ENCODE measurements at regions not wholly inside any gene's neighbourhood (a gene's known extent, or its start where the extent isn't known, plus 50 kb on each side); places are given as distances from the start of the nearest gene placed in this dataset.

DNA sequence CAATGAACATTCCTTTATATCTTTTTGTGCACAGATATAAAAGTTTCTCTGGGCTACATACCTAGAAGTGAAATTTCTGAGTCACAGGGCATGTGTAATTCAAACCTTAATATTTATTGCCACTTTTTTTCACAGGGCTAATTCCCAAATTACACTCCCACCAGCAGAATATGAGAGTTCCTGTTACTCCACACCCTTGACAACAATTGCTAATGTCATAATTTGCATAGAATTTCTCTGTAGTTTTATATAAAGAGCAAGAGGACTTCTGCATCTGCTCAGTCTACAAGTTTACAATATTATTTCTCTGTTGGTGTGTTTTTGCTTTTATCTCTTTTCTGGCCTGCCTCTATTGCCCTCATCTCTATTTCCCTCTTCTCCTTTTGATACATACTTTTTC, 518.5 kb downstream of the ZNF608 start:
- intact Hi-C loops (cut with DNase I; ENCODE audit: low total_unique reads), result no loop called here
- no peak for DNase-seq (ENCODE audit: low spot score in 2 of 2)
- TF ChIP-seq POLR2A (IDR thresholded peaks at IDR 0.05), result no peak
- TF ChIP-seq, protein P1, sequence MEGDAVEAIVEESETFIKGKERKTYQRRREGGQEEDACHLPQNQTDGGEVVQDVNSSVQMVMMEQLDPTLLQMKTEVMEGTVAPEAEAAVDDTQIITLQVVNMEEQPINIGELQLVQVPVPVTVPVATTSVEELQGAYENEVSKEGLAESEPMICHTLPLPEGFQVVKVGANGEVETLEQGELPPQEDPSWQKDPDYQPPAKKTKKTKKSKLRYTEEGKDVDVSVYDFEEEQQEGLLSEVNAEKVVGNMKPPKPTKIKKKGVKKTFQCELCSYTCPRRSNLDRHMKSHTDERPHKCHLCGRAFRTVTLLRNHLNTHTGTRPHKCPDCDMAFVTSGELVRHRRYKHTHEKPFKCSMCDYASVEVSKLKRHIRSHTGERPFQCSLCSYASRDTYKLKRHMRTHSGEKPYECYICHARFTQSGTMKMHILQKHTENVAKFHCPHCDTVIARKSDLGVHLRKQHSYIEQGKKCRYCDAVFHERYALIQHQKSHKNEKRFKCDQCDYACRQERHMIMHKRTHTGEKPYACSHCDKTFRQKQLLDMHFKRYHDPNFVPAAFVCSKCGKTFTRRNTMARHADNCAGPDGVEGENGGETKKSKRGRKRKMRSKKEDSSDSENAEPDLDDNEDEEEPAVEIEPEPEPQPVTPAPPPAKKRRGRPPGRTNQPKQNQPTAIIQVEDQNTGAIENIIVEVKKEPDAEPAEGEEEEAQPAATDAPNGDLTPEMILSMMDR (IDR thresholded peaks at IDR 0.05), result no peak
- no peak overlapping the region for H3K4me3 ChIP-seq (ENCODE audit: low read depth, poor library complexity, severe bottlenecking)

DNA sequence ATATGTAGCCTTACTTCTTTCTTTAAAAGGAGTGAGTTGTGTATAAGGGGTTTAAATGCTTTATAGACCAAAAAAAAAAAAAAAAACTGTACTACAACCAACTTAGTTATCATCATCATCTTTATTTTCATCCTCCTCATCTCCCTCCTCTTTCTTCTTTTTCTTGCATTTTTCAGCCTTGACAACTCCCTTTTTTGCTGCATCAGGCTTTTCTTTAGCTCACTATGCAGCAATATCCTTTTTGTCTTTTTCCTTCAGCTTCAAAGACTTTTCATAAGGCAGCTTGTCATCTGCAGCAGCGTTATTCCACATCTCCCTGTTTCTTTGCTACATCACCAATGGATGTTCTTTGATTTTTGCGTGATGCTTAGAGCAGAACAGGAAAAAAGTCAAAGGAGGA, 526.0 kb downstream of the ZNF608 start:
- TF ChIP-seq POLR2A (IDR thresholded peaks at IDR 0.05), result no peak
- TF ChIP-seq, protein P1 (IDR thresholded peaks at IDR 0.05), result no peak
- intact Hi-C loops (cut with DNase I; ENCODE audit: low total_unique reads), result no loop called here
- H3K4me3 ChIP-seq (ENCODE audit: low read depth, poor library complexity, severe bottlenecking), result no peak overlapping the region
- DNase-seq (ENCODE audit: low spot score in 2 of 2), result no peak
- WGBS, 2 donors, result 63 to 68% methylated on average over 2 of the region's 2 CpGs

DNA sequence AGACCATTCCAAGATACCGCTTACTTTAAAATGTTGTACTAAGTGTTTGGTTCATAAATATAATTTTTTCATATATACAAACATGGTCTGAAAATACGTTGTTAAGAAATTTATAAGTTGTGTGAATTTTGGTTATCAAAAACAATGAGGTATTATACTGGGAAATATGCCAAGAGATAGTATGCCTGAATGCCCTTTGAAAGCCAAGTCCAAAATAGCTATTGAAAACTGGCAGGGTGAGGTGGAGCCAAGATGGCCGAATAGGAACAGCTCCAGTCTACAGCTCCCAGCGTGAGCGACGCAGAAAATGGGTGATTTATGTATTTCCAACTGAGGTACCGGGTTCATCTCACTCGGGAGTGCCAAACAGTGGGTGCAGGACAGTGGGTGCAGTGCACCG, 533.5 kb downstream of the ZNF608 start:
- DNase-seq (ENCODE audit: low spot score in 2 of 2), result no peak
- no peak overlapping the region for H3K4me3 ChIP-seq (ENCODE audit: low read depth, poor library complexity, severe bottlenecking)
- TF ChIP-seq, protein P1 (IDR thresholded peaks at IDR 0.05), result no peak
- TF ChIP-seq POLR2A (IDR thresholded peaks at IDR 0.05), result no peak
- 70 to 86% methylated on average over 9 of the region's 9 CpGs for WGBS, 2 donors
- intact Hi-C loops (cut with DNase I; ENCODE audit: low total_unique reads), result no loop called here

DNA sequence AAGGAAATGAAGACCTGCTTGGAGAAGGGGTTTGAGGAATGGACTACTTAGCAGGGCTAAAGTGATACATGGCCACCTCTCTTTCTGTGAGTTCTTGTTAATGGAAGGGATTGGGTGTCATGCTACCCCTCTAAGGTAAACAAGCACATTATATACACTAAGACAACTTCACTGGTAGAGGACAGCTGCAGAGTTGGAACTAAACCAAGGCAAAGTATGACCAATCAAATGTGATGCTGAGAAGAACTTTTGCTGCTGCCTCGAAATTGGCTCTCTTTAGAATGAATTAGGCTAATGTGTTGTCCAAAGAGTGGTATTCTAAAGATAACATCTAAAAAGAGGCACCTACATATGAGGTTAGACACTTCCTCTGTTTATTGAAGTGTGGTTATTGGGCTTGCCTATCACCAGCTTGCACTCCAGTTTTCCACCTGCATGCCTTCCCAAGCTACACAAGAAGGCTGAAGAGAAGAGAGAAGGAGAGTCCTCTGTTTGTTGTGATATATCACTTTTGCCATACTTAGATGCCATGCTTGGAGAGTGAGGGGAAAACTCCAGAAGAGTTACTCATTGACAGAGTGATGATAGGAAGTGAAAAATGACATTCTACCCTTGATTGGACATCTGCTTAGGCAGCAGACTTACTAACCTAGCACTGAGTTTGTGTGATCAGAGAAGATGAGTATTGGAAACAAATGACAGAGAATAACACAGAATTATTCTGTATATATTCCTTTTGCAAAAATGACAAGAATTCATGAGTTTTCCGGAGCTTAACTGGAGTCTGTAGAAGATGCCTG, 536.1 kb downstream of the ZNF608 start:
- H3K4me3 ChIP-seq (ENCODE audit: low read depth, poor library complexity, severe bottlenecking), result no peak overlapping the region
- whole genome bisulfite sequencing, 2 donors, result 92 to 93% methylated on average over 2 of the region's 2 CpGs
- intact Hi-C loops (cut with DNase I; ENCODE audit: low total_unique reads), result no loop called here
- no peak for TF ChIP-seq POLR2A (IDR thresholded peaks at IDR 0.05)
- TF ChIP-seq, protein P1 (IDR thresholded peaks at IDR 0.05), result no peak
- no peak for DNase-seq (ENCODE audit: low spot score in 2 of 2)

DNA sequence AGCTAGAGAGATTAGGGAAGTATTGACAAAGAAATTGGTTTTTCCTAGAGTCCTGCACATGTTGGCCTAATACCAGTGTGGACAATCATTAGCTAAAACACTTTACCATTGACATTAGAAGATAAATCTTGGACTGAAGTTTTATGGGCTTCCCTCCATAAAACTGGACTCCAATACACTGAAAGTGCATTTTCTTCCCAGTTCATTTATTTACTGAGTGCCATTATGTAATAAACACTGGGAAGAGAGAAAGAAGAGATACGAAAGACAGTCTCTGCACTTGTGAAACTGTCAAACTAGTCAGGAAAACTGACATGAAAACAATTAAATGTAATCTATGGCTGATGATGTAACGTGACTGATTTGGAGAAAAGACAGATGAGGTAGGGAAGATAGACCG, 539.3 kb downstream of the ZNF608 start:
- intact Hi-C loops (cut with DNase I; ENCODE audit: low total_unique reads), result no loop called here
- no peak overlapping the region for H3K4me3 ChIP-seq (ENCODE audit: low read depth, poor library complexity, severe bottlenecking)
- 79 to 89% methylated on average over 3 of the region's 3 CpGs for WGBS, 2 donors
- no peak for DNase-seq (ENCODE audit: low spot score in 2 of 2)
- TF ChIP-seq, protein P1 (IDR thresholded peaks at IDR 0.05), result no peak
- TF ChIP-seq POLR2A (IDR thresholded peaks at IDR 0.05), result no peak

DNA sequence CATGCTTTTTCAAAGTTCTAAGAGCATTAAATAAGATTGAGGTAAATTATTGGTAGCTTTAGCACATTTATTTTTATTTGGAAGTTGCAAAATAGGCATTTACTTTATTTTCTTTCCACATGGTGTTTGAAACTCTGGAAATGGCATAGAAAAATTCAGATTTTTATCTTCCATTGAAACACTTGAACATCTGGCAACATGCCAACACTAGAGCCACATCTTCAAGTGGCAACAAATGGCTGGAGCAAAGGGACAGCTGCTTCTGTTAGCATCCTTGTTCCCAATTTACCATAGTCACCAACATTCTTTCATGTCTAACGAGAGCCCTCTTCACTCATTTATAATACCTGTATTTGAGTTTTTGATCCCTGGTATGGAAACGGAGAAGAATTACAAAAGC, 539.9 kb downstream of the ZNF608 start:
- intact Hi-C loops (cut with DNase I; ENCODE audit: low total_unique reads), result no loop called here
- no peak for DNase-seq (ENCODE audit: low spot score in 2 of 2)
- WGBS, 2 donors, result 48 to 73% methylated on average over 2 of the region's 2 CpGs
- no peak overlapping the region for H3K4me3 ChIP-seq (ENCODE audit: low read depth, poor library complexity, severe bottlenecking)
- TF ChIP-seq, protein P1 (IDR thresholded peaks at IDR 0.05), result no peak
- no peak for TF ChIP-seq POLR2A (IDR thresholded peaks at IDR 0.05)

Data from lower leg skin (tissue), 4 donors.